GM20000 (cell line): ENCODE measurements at regions not wholly inside any gene's neighbourhood (a gene's known extent, or its start where the extent isn't known, plus 50 kb on each side); places are given as distances from the start of the nearest gene placed in this dataset.
"Not testable (repeated sequence)": the region's sequence is repeated elsewhere in the genome, so short reads cannot be mapped to it uniquely, and the experiment has no call there.

Experiments
- DNase-seq: peaks from one replicate; pipeline ENCODE4 v3.0.0; 2012; ENCODE audit warnings: low spot score
- TF ChIP-seq, protein P1 (sequence below): IDR thresholded peaks from 2 replicates; pipeline ENCODE4 v1.5.1; 2012; ENCODE audit warnings: mild to moderate bottlenecking, control low read depth; ENCODE audit errors: extremely low read depth, missing control alignments

GRCh38 chr12:67068204-67068731, 200.9 kb upstream of the CAND1 start:
- TF ChIP-seq, protein P1, sequence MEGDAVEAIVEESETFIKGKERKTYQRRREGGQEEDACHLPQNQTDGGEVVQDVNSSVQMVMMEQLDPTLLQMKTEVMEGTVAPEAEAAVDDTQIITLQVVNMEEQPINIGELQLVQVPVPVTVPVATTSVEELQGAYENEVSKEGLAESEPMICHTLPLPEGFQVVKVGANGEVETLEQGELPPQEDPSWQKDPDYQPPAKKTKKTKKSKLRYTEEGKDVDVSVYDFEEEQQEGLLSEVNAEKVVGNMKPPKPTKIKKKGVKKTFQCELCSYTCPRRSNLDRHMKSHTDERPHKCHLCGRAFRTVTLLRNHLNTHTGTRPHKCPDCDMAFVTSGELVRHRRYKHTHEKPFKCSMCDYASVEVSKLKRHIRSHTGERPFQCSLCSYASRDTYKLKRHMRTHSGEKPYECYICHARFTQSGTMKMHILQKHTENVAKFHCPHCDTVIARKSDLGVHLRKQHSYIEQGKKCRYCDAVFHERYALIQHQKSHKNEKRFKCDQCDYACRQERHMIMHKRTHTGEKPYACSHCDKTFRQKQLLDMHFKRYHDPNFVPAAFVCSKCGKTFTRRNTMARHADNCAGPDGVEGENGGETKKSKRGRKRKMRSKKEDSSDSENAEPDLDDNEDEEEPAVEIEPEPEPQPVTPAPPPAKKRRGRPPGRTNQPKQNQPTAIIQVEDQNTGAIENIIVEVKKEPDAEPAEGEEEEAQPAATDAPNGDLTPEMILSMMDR, result no peak
- DNase-seq, result no peak

GRCh38 chr12:67068761-67069450, 200.3 kb upstream of the CAND1 start:
- DNase-seq, result peak; percentile 59
- TF ChIP-seq, protein P1, result no peak

- DNase-seq, result peak; percentile 57
- TF ChIP-seq, protein P1, result no peak
Observed at GRCh38 chr12:67069451-67070306, 199.5 kb upstream of the CAND1 start.

GRCh38 chr12:67070307-67070600, 198.9 kb upstream of the CAND1 start:
- no peak for DNase-seq
- TF ChIP-seq, protein P1, result no peak

DNA sequence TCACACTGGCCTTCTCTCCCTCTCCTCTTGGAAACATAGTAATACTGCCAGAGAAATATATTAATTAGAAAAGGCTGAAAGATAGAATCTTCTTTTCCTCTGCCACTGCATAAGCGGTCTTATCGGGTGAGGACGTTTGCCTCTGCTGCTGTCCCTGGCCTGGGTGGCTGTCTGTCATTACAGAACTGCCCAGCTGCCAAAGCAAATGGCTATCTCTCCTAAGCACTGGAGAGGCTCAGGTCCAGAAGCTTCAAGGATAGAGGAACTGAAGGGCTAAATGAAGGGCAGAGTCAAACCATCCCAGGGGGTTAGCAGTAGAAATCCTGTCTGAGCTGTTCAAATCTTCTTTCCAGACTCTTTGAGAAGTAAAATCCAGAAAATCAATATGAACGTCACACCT, 198.6 kb upstream of the CAND1 start:
- no peak for DNase-seq
- TF ChIP-seq, protein P1, result no peak

DNA sequence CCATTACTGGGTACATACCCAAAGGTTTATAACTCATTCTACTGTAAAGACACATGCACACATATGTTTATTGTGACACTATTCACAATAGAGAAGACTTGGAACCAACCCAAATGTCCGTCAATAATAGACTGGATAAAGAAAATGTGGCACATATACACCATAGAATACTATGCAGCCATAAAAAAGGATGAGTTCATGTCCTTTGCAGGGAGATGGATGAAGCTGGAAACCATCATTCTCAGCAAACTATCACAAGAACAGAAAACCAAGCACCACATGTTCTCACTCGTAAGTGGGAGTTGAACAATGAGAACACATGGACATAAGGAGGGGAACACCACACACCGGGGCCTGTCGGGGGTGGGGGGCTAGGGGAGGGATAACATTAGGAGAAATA, 196.9 kb upstream of the CAND1 start:
- not testable (repeated sequence) for DNase-seq

GRCh38 chr12:67073336-67073735, 195.8 kb upstream of the CAND1 start:
- no peak for DNase-seq
- TF ChIP-seq, protein P1, result no peak
